ENCODE measurements at regions not wholly inside any gene's neighbourhood (a gene's known extent, or its start where the extent isn't known, plus 50 kb on each side); places are given as distances from the start of the nearest gene placed in this dataset.

- TF ChIP-seq, protein P1, sequence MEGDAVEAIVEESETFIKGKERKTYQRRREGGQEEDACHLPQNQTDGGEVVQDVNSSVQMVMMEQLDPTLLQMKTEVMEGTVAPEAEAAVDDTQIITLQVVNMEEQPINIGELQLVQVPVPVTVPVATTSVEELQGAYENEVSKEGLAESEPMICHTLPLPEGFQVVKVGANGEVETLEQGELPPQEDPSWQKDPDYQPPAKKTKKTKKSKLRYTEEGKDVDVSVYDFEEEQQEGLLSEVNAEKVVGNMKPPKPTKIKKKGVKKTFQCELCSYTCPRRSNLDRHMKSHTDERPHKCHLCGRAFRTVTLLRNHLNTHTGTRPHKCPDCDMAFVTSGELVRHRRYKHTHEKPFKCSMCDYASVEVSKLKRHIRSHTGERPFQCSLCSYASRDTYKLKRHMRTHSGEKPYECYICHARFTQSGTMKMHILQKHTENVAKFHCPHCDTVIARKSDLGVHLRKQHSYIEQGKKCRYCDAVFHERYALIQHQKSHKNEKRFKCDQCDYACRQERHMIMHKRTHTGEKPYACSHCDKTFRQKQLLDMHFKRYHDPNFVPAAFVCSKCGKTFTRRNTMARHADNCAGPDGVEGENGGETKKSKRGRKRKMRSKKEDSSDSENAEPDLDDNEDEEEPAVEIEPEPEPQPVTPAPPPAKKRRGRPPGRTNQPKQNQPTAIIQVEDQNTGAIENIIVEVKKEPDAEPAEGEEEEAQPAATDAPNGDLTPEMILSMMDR (IDR thresholded peaks at IDR 0.05), result no peak
- no peak for TF ChIP-seq POLR2A (IDR thresholded peaks at IDR 0.05)
These were observed 257.7 kb upstream of the AGAP1 start for GRCh38 chr2:235235977-235236767.
